Daoy (cell line): ENCODE measurements at regions not wholly inside any gene's neighbourhood (a gene's known extent, or its start where the extent isn't known, plus 50 kb on each side); places are given as distances from the start of the nearest gene placed in this dataset.

Source experiments
- DNase-seq: peaks from one replicate; pipeline ENCODE4 v3.0.0-alpha.2; 2015; ENCODE audit warnings: low read depth

GRCh38 chr2:217722883-217723472 lies 279.8 kb downstream of the TNS1 start:
- DNase-seq, result no peak

- no peak for DNase-seq
These were observed 285.1 kb downstream of the TNS1 start for GRCh38 chr2:217717646-217718045.

GRCh38 chr2:217715484-217715883 lies 287.3 kb downstream of the TNS1 start:
- no peak for DNase-seq

GRCh38 chr2:217714287-217714751 lies 288.5 kb downstream of the TNS1 start:
- peak; percentile 29 for DNase-seq

GRCh38 chr2:217713395-217714286 lies 289.2 kb downstream of the TNS1 start:
- DNase-seq, result peak; percentile 66

GRCh38 chr2:217712431-217712830 lies 290.4 kb downstream of the TNS1 start:
- DNase-seq, result no peak

- DNase-seq, result peak; percentile 58
These were observed 291.6 kb downstream of the TNS1 start for GRCh38 chr2:217711188-217711587.

GRCh38 chr2:217710211-217710765 lies 292.5 kb downstream of the TNS1 start:
- no peak for DNase-seq

- no peak for DNase-seq
These were observed 293.2 kb downstream of the TNS1 start for GRCh38 chr2:217709478-217710210.

GRCh38 chr2:217707131-217707611 lies 295.6 kb downstream of the TNS1 start:
- no peak for DNase-seq

- DNase-seq, result no peak
These were observed 296.3 kb downstream of the TNS1 start for GRCh38 chr2:217706513-217706912.

- no peak for DNase-seq
These were observed 296.7 kb downstream of the TNS1 start for GRCh38 chr2:217706095-217706494.

- DNase-seq, result no peak
These were observed 297.3 kb downstream of the TNS1 start for GRCh38 chr2:217705461-217705860.

- DNase-seq, result no peak
These were observed 298.8 kb downstream of the TNS1 start for GRCh38 chr2:217703999-217704398.

- no peak for DNase-seq
These were observed 299.7 kb downstream of the TNS1 start for GRCh38 chr2:217703102-217703501.

GRCh38 chr2:217701622-217702021 lies 301.2 kb downstream of the TNS1 start:
- no peak for DNase-seq

- DNase-seq, result no peak
These were observed 304.1 kb downstream of the TNS1 start for GRCh38 chr2:217698691-217699090.

GRCh38 chr2:217695033-217695520 lies 307.7 kb downstream of the TNS1 start:
- peak; percentile 48 for DNase-seq

- DNase-seq, result no peak
These were observed 308.5 kb downstream of the TNS1 start for GRCh38 chr2:217694291-217694690.

GRCh38 chr2:217693363-217693762 lies 309.4 kb downstream of the TNS1 start:
- DNase-seq, result no peak

- peak; percentile 37 for DNase-seq
These were observed 310.7 kb downstream of the TNS1 start for GRCh38 chr2:217691920-217692666.
